ENCODE measurements at regions not wholly inside any gene's neighbourhood (a gene's known extent, or its start where the extent isn't known, plus 50 kb on each side); places are given as distances from the start of the nearest gene placed in this dataset.

GRCh38 chr6:113304116-113304515 lies 553.0 kb upstream of the MARCKS start:
- TF ChIP-seq CTCF (IDR thresholded peaks at IDR 0.05) (no peak), REST (IDR thresholded peaks at IDR 0.05; ENCODE audit: insufficient read depth in 1 of 2, low read depth in 2 of 2, low read length in 1 of 2) (no peak), POLR2AphosphoS5 (IDR thresholded peaks at IDR 0.05; ENCODE audit: low read depth, low read length) (no peak), TCF7L2 (IDR thresholded peaks at IDR 0.05; ENCODE audit: low read depth, low read length) (no peak), SIN3A (IDR thresholded peaks at IDR 0.05; ENCODE audit: borderline replicate concordance, insufficient read depth, low read depth, low read length) (no peak)
